Stimulated activated CD8-positive, alpha-beta memory T cell treated with anti-CD3 and anti-CD28 coated beads, Interleukin-4, amount 100 ng/mL, for 48 hours (primary cell): ENCODE measurements at regions not wholly inside any gene's neighbourhood (a gene's known extent, or its start where the extent isn't known, plus 50 kb on each side); places are given as distances from the start of the nearest gene placed in this dataset.

Experiments used
- DNase-seq: peaks from one replicate; pipeline ENCODE4 v3.0.0-alpha.2; 2020

GRCh38 chr12:11946161-11946560, 124.6 kb upstream of the BCL2L14 start:
- DNase-seq: no peak

- DNase-seq: no peak
Measured at GRCh38 chr12:11947213-11947612, 123.5 kb upstream of the BCL2L14 start.

- DNase-seq: no peak
Measured at GRCh38 chr12:11949738-11950411, 120.9 kb upstream of the BCL2L14 start.

GRCh38 chr12:11951209-11951608, 119.5 kb upstream of the BCL2L14 start:
- no peak for DNase-seq

- DNase-seq: no peak
Measured at GRCh38 chr12:11953523-11953922, 117.2 kb upstream of the BCL2L14 start.

- DNase-seq: no peak
Measured at GRCh38 chr12:11954181-11954580, 116.6 kb upstream of the BCL2L14 start.

GRCh38 chr12:11958221-11959091, 112.3 kb upstream of the BCL2L14 start:
- peak; percentile 68 for DNase-seq

GRCh38 chr12:11959117-11959823, 111.5 kb upstream of the BCL2L14 start:
- DNase-seq: no peak

GRCh38 chr12:11960646-11961045, 110.1 kb upstream of the BCL2L14 start:
- no peak for DNase-seq

- DNase-seq: no peak
Measured at GRCh38 chr12:11961686-11962085, 109.1 kb upstream of the BCL2L14 start.

GRCh38 chr12:11962860-11963259, 107.9 kb upstream of the BCL2L14 start:
- DNase-seq: no peak

- DNase-seq: no peak
Measured at GRCh38 chr12:11963841-11964471, 106.8 kb upstream of the BCL2L14 start.

- no peak for DNase-seq
Measured at GRCh38 chr12:11965258-11965910, 105.4 kb upstream of the BCL2L14 start.

GRCh38 chr12:11967376-11968047, 103.2 kb upstream of the BCL2L14 start:
- DNase-seq: no peak

- DNase-seq: no peak
Measured at GRCh38 chr12:11968048-11968383, 102.7 kb upstream of the BCL2L14 start.

GRCh38 chr12:11968516-11968915, 102.2 kb upstream of the BCL2L14 start:
- DNase-seq: no peak

- DNase-seq: no peak
Measured at GRCh38 chr12:11969437-11970154, 101.1 kb upstream of the BCL2L14 start.

- DNase-seq: no peak
Measured at GRCh38 chr12:11970155-11970520, 100.6 kb upstream of the BCL2L14 start.

- no peak for DNase-seq
Measured at GRCh38 chr12:11973396-11973795, 97.3 kb upstream of the BCL2L14 start.

GRCh38 chr12:11976005-11976404, 94.7 kb upstream of the BCL2L14 start:
- no peak for DNase-seq

GRCh38 chr12:11978726-11979384, 91.9 kb upstream of the BCL2L14 start:
- DNase-seq: no peak
